GM21723 (cell line): ENCODE measurements at regions not wholly inside any gene's neighbourhood (a gene's known extent, or its start where the extent isn't known, plus 50 kb on each side); places are given as distances from the start of the nearest gene placed in this dataset.
"Not testable (repeated sequence)": the region's sequence is repeated elsewhere in the genome, so short reads cannot be mapped to it uniquely, and the experiment has no call there.

ENCODE experiments used
- ATAC-seq: cut with Tn5 transposase; IDR thresholded peaks from one replicate; pipeline ENCODE4 v1.9.1; 2021; ENCODE audit warnings: mild to moderate bottlenecking, moderate library complexity; ENCODE audit not compliant: unreplicated experiment

DNA sequence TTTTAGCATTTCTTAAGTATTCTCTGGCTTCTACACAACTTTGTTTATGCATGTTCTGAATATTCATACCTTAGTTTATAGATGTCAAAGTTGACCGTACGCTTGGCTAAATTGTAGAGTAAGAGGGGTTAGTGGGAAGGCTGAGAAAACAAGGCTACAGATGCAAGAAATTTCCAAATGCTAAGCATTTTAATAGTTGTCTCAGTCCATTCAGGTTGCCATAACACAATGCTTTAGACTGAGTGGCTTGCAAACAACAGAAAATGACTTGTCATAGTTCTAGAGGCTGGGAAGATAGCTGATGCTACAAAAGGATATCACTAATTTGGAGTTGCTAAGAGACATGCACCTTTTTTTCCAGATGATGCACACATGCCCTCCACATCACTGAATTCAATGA lies 53.0 kb upstream of the C1QTNF3 start:
- ATAC-seq = not testable (repeated sequence)

DNA sequence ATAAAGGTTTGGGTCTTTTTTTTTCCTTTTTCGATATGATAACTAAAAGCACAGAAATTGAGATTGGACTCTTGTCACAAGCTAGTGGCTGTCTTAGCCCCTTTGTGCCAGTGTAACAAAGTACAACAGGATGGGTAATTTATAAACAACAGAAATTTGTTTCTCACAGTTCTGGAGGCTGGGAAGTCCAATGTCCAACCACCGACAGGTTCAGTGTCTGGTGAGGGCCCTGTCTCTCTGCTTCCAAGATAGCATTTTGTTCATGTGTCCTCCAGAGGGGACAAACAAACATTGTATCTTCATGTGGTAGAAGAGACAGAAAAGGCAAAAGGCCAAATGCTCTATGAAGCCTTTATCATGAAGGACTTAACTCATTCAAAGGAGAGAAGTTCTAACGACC lies 56.9 kb upstream of the C1QTNF3 start:
- ATAC-seq = not testable (repeated sequence)

DNA sequence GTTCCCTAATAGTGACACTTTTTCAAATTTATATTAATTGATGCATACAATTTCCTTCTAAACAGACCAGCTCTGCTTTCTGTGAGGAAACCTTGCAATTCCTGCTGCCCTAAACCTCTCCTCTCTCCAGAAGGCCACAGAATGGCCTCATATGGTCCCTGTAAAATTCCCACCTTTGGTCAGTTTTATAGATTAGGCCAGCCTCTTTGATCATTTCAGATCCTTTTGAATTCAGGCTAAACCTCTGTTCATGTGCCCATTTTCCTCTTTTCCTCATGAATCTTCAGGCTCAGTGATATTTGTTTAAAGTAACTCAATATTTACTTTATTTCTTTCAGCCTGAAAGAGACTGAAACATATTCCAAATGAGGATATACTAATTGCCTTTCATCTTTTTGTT lies 58.6 kb upstream of the C1QTNF3 start:
- not testable (repeated sequence) for ATAC-seq

DNA sequence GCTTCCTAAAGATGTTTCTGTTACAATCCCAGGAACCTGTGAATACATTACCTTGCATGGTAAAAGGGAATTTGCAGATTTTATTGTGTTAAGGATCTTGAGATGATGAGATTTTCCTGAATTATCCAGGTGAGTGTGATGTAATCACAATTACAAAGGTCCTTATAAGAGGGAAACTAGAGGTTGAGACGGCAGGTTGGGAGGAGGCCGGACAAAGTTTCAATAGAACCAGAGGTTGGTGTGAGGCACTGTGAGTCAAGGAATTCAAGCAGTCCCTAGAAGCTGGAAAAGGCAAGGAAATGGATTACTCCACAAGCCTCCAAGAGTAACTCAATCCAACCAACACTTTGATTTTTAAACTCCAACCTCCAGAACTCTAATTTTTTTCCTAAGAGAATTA lies 65.9 kb upstream of the C1QTNF3 start:
- ATAC-seq = not testable (repeated sequence)

DNA sequence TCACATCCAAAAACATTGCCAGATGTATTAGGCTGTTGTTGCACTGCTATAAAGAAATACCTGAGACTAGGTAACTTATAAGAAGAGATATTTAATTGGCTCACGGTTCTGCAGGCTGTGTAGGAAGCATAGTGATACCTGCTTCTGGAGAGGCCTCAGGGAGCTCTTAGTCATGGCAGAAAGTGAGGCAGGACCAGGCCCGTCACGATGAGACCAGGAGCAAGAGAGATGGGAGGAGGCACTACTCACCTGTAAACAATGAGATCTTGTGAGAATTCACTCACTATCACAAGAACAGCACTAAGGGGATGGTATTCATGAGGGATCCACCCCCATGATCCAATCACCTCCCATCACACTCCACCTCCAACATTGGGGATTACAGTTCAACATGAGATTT lies 81.3 kb upstream of the C1QTNF3 start:
- not testable (repeated sequence) for ATAC-seq

DNA sequence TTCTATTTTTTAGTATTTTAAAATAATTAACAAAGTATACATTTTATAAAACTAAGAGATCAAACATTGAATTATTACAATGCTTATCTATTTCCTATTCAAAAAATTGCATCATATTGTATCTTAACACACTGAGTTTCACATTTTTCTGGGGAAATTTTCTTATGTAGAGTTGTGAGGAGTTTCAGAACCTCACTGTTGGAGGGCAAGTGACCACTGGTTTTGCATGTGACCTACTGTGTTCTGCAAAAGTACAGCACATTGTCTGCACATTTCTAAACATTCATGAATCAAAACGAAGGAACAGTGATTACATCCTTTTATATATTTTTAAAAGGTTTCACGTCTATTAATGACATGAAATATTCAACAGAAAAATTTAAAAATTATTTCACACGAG lies 82.3 kb upstream of the C1QTNF3 start:
- peak; percentile 87 for ATAC-seq

DNA sequence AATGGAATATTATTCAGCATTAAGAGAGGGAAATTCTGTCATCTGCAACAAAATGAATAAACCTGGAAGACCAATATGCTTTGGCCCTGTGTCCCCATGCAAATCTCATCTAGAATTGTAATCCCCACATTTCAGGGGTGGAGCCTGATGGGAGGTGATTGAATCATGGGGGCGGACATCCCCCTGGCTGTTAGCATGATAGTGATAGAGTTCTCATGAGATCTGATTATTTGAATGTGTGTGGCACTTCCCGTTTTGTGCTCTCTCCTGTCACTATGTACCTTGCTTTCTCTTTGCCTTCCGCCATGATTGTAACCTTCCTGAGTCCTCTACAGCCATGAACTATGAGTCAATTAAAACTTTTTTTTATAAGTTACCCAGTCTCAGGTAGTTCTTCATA lies 83.7 kb upstream of the C1QTNF3 start:
- not testable (repeated sequence) for ATAC-seq

DNA sequence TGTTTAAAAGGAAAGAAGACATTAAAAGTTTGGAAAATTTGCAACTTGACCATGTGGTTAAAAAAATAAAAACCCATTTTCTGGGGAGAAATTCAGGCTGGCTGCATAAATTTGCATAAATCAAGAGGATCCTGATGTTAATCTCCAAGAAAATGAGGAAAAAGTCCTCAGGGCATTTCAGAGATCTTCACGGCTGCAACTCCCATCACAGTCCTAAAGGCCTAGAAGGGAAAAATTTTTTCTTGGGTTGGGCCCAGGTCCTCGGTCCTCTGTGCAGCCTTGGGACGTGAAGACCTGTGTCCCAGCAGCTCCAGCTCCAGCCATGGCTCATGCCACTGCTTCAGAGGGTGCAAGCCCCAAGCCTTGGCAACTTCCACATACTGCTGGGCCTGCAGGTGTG lies 84.8 kb upstream of the C1QTNF3 start:
- ATAC-seq = not testable (repeated sequence)

DNA sequence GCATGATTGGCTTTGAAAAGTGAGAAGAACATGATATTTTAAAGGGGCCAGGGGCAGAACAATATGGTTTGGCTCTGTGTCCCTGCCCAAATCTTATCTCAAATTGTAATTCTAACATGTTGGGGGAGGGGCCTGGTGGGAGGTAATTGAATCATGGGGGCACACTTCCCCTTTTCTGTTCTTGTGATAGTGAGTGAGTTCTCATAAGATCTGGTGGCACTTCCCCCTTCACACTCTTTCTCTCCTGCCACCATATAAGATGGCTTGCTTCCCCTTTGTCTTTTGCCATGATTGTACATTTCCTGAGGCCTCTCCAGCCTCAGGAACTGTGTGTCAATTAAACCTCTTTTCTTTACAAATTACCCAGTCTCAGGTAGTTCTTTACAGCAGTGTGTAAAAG lies 85.9 kb upstream of the C1QTNF3 start:
- not testable (repeated sequence) for ATAC-seq

DNA sequence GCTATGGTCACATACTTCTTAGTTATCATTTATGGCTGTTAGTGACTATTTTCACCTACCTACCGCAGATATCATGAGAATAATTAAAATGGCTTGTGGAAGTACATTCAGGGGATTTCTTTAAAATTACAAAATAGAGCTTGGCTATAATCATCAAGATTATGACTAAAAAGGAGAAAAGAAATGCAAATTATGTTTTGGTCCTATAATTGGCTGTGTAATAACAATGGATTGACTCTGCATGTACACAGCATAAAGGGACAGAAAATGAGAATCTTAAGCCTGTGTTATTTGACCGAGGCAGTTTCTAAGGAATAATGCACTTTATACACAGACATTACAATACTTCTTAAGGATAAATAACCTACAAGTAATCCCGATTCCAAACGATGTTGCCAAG lies 112.0 kb upstream of the C1QTNF3 start:
- ATAC-seq = not testable (repeated sequence)

DNA sequence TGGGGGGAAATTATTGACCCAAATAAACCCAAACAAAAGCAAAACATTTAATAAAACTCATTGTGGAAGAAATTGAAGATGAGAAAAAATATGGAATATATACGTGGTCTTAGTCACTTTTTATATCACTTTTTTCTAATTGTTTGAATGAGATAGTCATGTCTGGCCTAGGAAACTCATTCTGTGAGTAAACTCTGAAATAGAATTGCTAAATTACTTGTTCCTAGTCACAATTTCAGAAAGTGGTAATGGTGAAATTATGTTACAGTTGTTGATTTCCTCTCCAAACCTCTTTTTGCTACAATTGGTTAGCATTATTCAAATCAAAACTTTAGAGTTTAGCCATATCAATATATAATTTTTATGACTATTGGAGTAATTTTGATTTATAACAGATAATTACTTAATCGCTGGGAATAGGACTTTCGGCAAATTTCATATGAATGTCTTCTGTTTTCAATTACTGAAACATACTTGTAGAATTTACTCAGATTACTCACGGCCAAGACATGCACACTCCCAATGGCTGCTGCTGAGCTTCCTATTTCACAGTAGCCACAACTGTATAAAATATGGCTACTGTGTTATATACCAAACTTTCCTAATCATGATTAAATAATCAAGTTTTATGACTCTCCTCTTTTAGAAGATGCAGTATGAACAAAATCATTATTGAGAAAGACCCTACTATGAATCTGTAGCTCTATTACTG lies 113.8 kb upstream of the C1QTNF3 start:
- not testable (repeated sequence) for ATAC-seq

DNA sequence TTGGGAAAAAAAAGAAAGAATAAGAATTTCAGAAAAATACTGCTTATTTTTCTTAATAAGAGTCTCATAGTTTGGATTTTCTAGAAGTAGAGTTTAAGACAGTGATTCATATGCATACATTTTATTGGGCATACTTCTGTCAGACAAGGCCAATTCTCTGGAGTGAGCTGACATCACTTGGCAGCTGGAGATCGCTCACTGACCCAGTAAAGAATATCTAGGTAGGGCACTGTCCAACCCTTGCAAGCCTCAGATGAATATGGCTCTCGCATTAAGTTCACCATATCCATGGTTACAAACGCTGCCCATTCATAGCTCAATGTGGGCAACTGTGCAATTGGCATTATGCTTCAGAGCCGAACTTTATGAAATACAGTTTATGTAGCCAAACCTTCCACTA lies 117.9 kb upstream of the C1QTNF3 start:
- not testable (repeated sequence) for ATAC-seq

DNA sequence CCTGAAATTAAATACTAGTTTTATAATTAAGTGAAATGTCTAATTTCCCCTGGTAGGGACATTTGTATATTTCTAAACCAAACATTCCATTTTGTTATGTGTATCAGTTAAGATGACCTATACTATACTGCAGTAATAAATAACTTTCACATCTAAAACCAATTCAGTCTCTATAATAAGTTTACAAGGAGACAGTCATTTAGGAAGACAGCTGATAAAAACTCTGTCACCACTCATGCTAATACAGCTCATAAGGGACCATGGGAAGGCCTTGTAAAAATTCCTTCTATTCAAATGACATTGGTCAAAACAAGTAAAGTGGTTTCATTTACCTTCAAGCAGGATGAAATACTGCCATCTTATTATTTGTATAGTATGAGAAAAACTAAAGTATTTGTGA lies 128.4 kb upstream of the C1QTNF3 start:
- not testable (repeated sequence) for ATAC-seq

DNA sequence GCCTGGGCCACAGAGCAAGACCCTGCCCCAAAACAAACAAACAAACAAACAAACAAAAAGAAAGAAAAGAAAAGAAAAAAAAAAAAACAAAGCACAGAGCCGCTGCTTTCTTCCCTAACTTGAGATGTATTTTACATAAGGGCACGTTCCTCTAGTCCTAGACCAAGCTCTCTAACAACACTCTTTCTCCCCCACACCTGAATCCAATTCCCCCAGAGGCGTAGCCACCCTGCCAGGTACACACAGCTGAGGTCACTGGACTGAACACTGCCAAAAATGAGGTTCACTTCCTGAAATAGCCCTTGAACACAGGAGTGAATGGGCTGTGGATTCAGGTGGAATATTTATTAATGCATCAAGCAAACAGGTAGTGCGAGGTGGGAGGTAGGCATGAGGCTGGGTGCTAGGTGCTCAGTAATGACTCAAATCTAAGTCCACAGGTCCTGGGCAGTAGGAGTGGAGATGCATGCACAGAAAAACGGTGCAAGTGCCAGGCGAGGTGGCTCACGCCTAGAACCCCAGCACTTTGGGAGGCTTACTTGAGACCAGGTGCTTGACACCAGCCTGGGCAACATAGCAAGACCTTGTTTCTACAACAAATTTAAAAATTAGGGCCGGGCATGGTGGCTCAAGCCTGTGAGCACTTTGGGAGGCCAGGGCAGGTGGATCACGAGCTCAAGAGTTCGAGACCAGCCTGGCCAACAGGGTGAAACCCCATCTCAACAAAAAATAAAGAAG lies 136.6 kb upstream of the C1QTNF3 start:
- not testable (repeated sequence) for ATAC-seq

DNA sequence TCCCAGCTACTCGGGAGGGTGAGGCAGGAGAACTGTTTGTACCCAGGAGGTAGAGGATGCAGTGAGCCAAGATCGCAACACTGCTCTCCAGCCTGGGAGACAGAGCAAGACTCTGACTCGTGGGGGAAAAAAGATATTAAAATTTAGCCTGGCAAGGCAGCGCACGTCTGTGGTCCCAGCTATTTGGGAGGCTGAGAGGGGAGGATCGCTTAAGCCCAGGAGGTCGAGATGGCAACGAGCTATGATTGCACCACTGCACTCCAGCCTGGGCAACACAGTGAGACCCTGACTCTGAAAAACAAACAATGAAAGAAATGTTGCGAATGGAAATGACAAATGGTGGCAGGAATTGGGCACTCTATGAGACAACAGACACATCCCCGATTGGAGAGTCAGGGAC lies 137.2 kb upstream of the C1QTNF3 start:
- ATAC-seq = not testable (repeated sequence)

DNA sequence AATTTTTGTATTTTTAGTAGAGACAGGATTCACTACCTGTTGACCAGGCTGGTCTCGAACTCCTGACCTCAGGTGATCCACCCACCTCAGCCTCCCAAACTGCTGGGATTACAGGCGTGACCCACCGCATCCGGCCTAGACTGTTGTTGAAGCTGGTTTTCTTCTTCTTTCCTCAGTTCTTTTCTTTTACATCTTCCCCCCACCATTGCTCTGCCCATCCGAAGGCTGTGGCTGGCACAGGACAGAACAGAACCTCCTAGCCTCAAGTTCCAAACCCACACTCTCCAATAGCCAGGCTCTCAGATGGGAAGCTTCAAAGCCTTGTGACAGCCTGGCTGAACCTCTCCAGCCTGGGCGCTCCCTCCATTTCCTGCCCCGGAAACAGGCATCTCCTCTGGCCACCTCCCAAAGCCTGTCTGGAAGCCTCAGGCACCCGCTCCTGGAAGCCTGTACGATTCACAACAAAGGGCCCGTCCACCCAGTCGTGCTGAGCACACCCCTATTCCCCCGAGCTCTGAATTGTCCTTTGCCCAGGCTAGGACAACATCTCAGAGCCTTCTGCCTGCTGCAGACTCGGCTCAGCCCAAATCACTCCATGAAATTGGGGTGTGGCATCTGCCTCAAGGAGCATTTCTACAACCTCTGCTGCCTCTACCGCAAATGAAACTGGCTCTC lies 138.1 kb upstream of the C1QTNF3 start:
- ATAC-seq = not testable (repeated sequence)

DNA sequence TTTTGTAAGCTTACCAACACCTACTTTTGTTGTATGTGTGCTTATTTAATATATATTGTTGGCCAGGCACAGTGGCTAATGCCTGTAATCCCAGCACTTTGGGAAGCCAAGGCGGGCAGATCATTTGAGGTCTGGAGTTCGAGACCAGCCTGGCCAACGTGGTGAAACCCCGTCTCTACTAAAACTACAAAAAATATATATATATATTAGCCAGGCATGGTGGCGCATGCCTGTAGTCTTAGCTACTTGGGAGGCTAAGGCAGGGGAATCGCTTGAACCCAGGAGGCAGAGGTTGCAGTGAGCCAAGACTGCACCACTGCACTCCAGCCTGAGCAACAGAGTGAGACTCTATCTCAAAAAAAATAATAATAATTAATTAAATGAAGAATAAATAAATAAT lies 142.0 kb upstream of the C1QTNF3 start:
- not testable (repeated sequence) for ATAC-seq

DNA sequence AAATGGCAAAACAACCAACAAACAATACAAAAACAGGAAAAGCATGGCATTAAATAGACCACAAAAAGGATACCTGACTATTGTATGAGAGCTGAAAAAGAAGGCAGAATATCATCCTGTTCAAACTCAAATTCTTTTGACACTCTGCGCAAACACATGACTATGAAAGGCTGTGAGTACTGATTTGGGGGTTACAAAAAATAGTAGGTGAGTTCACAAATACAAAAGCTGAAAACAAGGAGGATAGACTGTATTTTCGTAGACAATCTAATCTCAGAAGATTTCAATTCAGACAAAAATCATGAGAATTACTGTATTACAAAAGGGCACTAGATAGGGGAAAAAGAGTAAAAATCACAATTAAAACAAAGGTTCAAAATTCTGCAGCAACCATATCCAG lies 142.6 kb upstream of the C1QTNF3 start:
- ATAC-seq = not testable (repeated sequence)

DNA sequence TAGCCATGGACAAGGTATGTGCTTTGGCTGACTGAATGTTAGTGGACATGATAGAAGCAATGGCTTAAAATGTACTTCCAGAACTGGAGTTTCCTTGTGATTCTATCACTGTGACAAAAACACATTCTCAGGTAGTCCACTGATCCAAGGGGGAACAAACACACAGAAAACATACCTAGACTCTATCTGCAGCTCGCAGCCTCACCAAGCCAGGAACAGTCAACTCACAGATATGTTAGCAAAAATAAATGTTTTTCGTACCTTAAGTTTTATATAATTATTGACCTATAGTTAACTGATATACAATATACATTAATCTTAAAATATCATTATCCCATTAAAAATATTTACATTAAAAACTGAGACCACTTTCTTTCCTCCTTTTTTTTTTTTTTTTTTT lies 143.1 kb upstream of the C1QTNF3 start:
- ATAC-seq = not testable (repeated sequence)

DNA sequence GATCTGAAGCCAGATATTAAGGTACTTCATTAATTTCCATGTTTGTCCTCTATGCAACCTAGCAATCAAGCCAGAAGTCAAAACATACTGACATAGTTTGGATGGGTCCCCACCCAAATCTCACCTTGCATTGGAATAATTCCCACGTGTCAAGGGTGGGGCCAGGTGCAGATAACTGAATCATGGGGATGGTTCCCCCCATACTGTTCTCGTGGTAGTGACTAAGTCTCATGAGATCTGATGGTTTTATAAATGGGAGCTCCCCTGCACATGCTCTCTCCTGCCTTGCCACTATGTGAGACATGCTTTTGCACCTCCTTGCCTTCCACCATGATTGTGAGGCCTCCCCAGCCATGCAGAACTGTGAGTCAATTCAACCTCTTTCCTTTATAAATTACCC lies 143.9 kb upstream of the C1QTNF3 start:
- ATAC-seq = not testable (repeated sequence)

DNA sequence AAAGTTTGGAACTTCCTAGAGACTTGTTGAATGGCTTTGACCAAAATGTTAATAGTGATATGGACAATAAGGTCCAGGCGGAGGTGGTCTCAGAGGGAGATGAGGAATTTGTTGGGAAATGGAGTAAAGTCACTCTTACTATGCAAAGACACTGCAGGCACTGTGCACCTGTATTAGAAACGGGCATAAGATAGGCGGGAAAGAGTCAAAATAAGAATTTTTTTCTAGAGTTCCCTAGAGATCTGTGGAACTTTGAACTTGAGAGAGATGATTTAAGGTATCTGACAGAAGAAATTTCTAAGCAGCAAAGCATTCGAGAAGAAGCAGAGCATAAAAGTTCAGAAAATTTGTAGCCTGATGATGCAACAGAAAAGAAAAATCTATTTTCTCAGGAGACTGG lies 144.4 kb upstream of the C1QTNF3 start:
- not testable (repeated sequence) for ATAC-seq
